HG03196 (cell line): ENCODE measurements at regions not wholly inside any gene's neighbourhood (a gene's known extent, or its start where the extent isn't known, plus 50 kb on each side); places are given as distances from the start of the nearest gene placed in this dataset.
A peak's percentile ranks its signal among the peaks of the same experiment; 100 is the strongest.
"Not testable (repeated sequence)": the region's sequence is repeated elsewhere in the genome, so short reads cannot be mapped to it uniquely, and the experiment has no call there.

Source experiments
- ATAC-seq: cut with Tn5 transposase; IDR thresholded peaks from one replicate; pipeline ENCODE4 v1.9.1; 2021; ENCODE audit not compliant: unreplicated experiment

GRCh38 chr19:37303591-37304171 is 67.2 kb upstream of the ZNF527 start:
- no peak for ATAC-seq

GRCh38 chr19:37304190-37304883 is 66.6 kb upstream of the ZNF527 start:
- ATAC-seq, result no peak

GRCh38 chr19:37304884-37305255 is 66.0 kb upstream of the ZNF527 start:
- ATAC-seq, result no peak

- ATAC-seq, result no peak
Observed at GRCh38 chr19:37306383-37306963, 64.4 kb upstream of the ZNF527 start.

GRCh38 chr19:37309834-37310575 is 60.9 kb upstream of the ZNF527 start:
- no peak for ATAC-seq

- not testable (repeated sequence) for ATAC-seq
Observed at GRCh38 chr19:37312531-37313334, 58.2 kb upstream of the ZNF527 start.

- ATAC-seq, result no peak
Observed at GRCh38 chr19:37313335-37313627, 57.6 kb upstream of the ZNF527 start.

GRCh38 chr19:37317403-37318209 is 53.3 kb upstream of the ZNF527 start:
- ATAC-seq, result peak; percentile 97

- not testable (repeated sequence) for ATAC-seq
Observed at GRCh38 chr19:37320988-37321387, 49.9 kb upstream of the ZNF527 start.
